HG03196 (cell line): ENCODE measurements at regions not wholly inside any gene's neighbourhood (a gene's known extent, or its start where the extent isn't known, plus 50 kb on each side); places are given as distances from the start of the nearest gene placed in this dataset.

Source experiments
- ATAC-seq: cut with Tn5 transposase; IDR thresholded peaks from one replicate; pipeline ENCODE4 v1.9.1; 2021; ENCODE audit not compliant: unreplicated experiment

- ATAC-seq = no peak
Measured at GRCh38 chr15:81869161-81869954, 176.5 kb downstream of the MEX3B start.

- peak; percentile 96 for ATAC-seq
Measured at GRCh38 chr15:81865850-81866537, 179.8 kb downstream of the MEX3B start.

GRCh38 chr15:81863162-81863561 lies 182.7 kb downstream of the MEX3B start:
- ATAC-seq = no peak

GRCh38 chr15:81859737-81860516 lies 185.9 kb downstream of the MEX3B start:
- ATAC-seq = no peak

- no peak for ATAC-seq
Measured at GRCh38 chr15:81858586-81858985, 187.2 kb downstream of the MEX3B start.

GRCh38 chr15:81858136-81858535 lies 187.7 kb downstream of the MEX3B start:
- ATAC-seq = no peak

- no peak for ATAC-seq
Measured at GRCh38 chr15:81856634-81857026, 189.2 kb downstream of the MEX3B start.

GRCh38 chr15:81856001-81856633 lies 189.7 kb downstream of the MEX3B start:
- ATAC-seq = no peak

- ATAC-seq = no peak
Measured at GRCh38 chr15:81853150-81853748, 192.6 kb downstream of the MEX3B start.

GRCh38 chr15:81852411-81853149 lies 193.2 kb downstream of the MEX3B start:
- ATAC-seq = no peak

- no peak for ATAC-seq
Measured at GRCh38 chr15:81851757-81852156, 194.1 kb downstream of the MEX3B start.

GRCh38 chr15:81851325-81851724 lies 194.5 kb downstream of the MEX3B start:
- ATAC-seq = no peak

GRCh38 chr15:81849289-81849688 lies 196.5 kb downstream of the MEX3B start:
- no peak for ATAC-seq

- ATAC-seq = no peak
Measured at GRCh38 chr15:81848701-81849100, 197.1 kb downstream of the MEX3B start.

GRCh38 chr15:81843757-81844407 lies 201.9 kb downstream of the MEX3B start:
- no peak for ATAC-seq

GRCh38 chr15:81843226-81843625 lies 202.6 kb downstream of the MEX3B start:
- no peak for ATAC-seq

- no peak for ATAC-seq
Measured at GRCh38 chr15:81839387-81839786, 206.4 kb downstream of the MEX3B start.

GRCh38 chr15:81835731-81836130 lies 210.1 kb downstream of the MEX3B start:
- ATAC-seq = no peak

GRCh38 chr15:81830520-81830919 lies 215.3 kb downstream of the MEX3B start:
- no peak for ATAC-seq

GRCh38 chr15:81829918-81830317 lies 215.9 kb downstream of the MEX3B start:
- no peak for ATAC-seq
